Mononuclear cell (primary cell): ENCODE measurements at regions not wholly inside any gene's neighbourhood (a gene's known extent, or its start where the extent isn't known, plus 50 kb on each side); places are given as distances from the start of the nearest gene placed in this dataset.
"Not testable (repeated sequence)": the region's sequence is repeated elsewhere in the genome, so short reads cannot be mapped to it uniquely, and the experiment has no call there.

Experiments
- H3K27me3 ChIP-seq: 2 replicates; pipeline ENCODE4 v1.6.0; 2011; ENCODE audit warnings: low read length, control low read depth; ENCODE audit not compliant: insufficient read depth
- H3K4me1 ChIP-seq: 2 replicates; pipeline ENCODE4 v1.5.1; 2011; ENCODE audit warnings: mild to moderate bottlenecking, low read length, control low read depth; ENCODE audit not compliant: insufficient read depth
- H3K4me3 ChIP-seq: 2 replicates; pipeline ENCODE4 v1.5.1; 2011; ENCODE audit warnings: mild to moderate bottlenecking, low read length, moderate library complexity
- H3K9me3 ChIP-seq: 2 replicates; pipeline ENCODE4 v1.5.1; 2011; ENCODE audit warnings: low read depth, mild to moderate bottlenecking, control low read depth, low read length

DNA sequence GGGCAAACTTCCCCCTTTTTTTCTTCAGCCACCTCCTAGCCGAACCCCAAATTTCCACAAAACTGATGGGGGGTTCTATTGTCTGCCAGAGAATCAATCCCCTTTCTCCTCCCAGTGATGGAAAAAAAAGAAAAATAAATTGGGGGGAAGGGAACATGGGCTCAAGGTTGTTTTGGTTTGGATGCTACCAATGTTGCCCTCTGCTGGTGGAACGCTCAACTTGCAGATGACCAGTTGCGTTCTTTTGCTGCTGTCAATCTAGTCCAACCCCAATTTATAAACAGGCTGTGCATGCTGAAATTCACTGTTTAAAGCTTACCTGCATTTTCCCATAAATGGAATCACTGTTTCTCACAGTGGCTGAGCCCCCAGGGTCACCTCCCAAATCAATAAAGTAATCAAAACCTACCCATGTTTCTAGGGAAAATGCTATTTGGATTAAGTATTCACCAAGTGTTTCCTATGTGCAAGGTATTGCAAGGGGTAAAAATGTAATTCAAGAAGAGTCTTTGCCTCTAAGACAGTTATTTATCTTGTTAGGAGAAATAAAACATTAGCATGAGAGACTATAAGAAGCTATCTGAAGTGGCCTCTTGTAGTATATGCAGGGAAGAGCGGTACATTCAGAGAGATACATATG lies 116.7 kb upstream of the TMEM164 start:
- peaks cover 49% of the 10 kb centered on the region for H3K4me1 ChIP-seq
- no peak overlapping the region for H3K4me3 ChIP-seq
- no peaks in the 10 kb centered on the region for H3K9me3 ChIP-seq
- H3K27me3 ChIP-seq: no peaks in the 10 kb centered on the region

DNA sequence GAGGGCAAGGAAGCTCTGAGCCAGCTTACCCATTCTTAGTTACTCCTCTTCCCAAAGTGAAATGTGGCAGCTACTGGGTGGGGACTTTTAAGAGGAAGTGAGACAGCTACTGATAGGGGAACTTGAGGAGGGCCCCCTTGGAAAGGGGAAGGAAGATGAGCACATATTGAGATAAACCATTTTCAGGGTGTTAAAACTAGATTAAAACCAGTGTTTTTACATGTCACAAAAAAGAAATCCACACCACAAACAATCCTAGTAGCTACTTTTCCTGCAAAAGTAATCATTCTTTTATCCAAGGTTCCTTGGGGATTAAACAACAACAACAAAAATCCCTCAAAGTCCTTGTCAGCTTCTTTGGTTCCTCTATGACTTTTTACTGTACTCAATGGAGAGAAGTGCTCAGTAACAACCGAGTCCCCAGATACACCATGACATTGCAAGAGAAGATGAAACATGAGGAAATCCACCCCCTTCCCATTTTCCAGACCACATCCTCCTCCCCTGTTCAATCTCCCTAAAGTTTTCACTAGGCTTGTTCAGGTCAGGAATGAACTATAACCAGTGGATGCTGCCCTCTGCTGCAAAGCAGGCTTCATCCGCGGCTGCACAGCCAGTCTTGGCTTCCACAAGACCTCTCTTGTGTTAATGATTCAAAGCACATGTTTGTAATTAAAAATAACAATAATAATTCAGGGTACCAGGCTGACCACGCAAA lies 113.5 kb upstream of the TMEM164 start:
- Histone ChIP-seq H3K4me3 (no peak overlapping the region), H3K27me3 (no peaks in the 10 kb centered on the region), H3K9me3 (no peaks in the 10 kb centered on the region), H3K4me1 (peaks cover 49% of the 10 kb centered on the region)

DNA sequence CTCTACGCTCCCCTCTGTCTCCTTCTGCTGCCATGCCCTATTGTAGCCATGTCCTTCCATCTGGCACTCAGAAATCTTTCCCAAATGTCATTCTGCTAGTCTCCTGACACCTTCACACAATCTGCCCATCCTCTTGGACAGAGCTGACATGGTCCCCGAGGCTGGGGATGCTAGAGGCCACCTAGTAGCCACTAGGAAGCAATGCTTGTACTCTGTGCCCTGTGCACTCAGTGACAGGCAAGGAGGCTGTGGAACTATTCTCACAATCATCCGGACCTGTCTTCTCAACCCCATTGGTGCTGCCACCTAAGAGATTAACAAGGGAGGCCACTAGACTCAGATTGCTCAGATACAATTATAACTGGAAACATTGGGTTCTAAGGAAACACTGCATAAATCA lies 112.6 kb upstream of the TMEM164 start:
- H3K27me3 ChIP-seq: no peaks in the 10 kb centered on the region
- no peak overlapping the region for H3K4me3 ChIP-seq
- H3K4me1 ChIP-seq: peaks cover 49% of the 10 kb centered on the region
- no peaks in the 10 kb centered on the region for H3K9me3 ChIP-seq

DNA sequence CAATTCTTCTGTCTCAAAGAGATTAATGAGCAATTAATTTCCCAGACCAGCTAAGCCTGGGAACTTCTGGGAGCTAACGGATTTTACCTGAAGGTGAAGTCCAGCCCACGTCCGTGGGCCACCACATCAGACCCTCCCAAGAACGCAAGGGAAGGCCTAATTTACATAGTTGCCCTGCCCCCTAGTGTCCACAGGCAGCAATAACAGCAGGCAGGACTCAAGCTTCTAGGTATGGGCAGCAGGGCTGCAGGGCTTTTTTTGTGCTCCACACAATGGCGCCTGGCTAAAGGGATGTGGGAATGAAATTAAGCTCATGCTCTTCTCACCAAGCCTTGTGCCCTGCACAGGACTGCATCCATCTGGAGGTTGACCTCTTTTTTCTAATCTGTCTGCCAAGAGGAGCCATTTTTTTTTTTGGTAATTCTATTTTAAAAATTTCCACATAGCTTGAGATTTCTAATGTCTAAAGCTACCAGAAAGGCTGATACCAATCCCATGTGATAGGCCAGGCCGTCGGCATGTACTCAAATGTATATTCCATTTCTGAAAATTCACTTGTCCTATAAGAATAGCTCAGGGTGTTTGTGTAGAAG lies 111.9 kb upstream of the TMEM164 start:
- Histone ChIP-seq H3K9me3 (no peaks in the 10 kb centered on the region), H3K4me3 (no peak overlapping the region), H3K4me1 (peaks cover 48% of the 10 kb centered on the region), H3K27me3 (no peaks in the 10 kb centered on the region)

DNA sequence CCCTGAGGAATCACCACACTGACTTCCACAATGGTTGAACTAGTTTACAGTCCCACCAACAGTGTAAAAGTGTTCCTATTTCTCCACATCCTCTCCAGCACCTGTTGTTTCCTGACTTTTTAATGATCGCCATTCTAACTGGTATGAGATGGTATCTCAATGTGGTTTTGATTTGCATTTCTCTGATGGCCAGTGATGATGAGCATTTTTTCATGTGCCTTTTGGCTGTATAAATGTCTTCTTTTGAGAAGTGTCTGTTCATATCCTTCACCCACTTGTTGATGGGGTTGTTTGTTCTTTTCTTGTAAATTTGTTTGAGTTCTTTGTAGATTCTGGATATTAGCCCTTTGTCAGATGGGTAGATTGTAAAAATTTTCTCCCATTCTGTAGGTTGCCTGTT lies 106.9 kb upstream of the TMEM164 start:
- not testable (repeated sequence) for H3K9me3 ChIP-seq, H3K4me3 ChIP-seq, H3K4me1 ChIP-seq, H3K27me3 ChIP-seq

DNA sequence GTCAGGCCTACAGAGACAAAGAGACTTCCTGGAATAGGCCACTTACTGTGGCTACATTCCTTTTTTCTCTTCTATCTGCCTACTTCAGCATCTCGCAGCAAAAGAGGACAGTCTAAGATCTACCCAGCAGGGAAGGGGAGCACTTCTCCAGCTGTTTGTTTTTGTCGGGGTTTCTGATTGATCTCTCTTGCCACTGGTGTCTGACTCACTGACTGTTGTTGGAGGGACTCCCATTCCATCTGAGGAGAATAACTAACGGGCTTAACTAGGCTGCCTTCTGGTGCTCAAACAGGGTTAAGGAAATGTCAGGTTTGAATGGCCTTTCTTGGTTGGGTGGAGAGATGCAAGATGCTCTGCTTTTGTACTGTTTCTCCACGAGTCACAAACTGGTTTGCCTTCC lies 100.2 kb upstream of the TMEM164 start:
- H3K9me3 ChIP-seq: no peaks in the 10 kb centered on the region
- H3K27me3 ChIP-seq: no peaks in the 10 kb centered on the region
- H3K4me1 ChIP-seq: no peaks in the 10 kb centered on the region
- no peak overlapping the region for H3K4me3 ChIP-seq

DNA sequence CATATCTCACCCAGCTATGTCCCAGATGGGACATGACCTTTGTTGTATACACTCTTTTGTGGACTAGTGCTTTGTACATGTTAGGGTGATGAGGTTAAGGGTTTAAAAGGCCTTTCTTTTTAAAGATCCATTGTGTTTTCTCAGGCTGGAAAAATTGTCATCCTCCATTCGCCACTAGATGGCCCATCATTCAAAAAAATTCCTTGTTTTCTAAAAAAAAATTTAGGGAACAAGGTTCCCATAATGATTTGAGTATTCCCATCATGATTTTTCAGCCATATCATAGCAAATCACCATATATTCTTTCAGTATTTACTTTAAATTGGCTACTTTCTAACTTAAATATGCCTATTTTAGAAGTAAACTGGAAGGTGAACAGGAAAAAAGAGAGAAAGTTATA lies 91.9 kb upstream of the TMEM164 start:
- Histone ChIP-seq H3K27me3 (no peaks in the 10 kb centered on the region), H3K4me1 (no peaks in the 10 kb centered on the region), H3K4me3 (no peak overlapping the region), H3K9me3 (no peaks in the 10 kb centered on the region)

DNA sequence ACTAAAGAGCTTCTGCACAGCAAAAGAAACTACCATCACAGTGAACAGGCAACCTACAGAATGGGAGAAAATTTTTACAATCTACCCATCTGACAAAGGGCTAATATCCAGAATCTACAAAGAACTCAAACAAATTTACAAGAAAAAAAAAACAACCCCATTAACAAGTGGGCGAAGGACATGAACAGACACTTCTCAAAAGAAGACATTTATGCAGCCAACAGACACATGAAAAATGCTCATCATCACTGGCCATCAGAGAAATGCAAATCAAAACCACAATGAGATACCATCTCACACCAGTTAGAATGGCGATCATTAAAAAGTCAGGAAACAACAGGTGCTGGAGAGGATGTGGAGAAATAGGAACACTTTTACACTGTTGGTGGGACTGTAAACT lies 89.9 kb upstream of the TMEM164 start:
- H3K4me1 ChIP-seq, H3K27me3 ChIP-seq, H3K9me3 ChIP-seq, H3K4me3 ChIP-seq: not testable (repeated sequence)

DNA sequence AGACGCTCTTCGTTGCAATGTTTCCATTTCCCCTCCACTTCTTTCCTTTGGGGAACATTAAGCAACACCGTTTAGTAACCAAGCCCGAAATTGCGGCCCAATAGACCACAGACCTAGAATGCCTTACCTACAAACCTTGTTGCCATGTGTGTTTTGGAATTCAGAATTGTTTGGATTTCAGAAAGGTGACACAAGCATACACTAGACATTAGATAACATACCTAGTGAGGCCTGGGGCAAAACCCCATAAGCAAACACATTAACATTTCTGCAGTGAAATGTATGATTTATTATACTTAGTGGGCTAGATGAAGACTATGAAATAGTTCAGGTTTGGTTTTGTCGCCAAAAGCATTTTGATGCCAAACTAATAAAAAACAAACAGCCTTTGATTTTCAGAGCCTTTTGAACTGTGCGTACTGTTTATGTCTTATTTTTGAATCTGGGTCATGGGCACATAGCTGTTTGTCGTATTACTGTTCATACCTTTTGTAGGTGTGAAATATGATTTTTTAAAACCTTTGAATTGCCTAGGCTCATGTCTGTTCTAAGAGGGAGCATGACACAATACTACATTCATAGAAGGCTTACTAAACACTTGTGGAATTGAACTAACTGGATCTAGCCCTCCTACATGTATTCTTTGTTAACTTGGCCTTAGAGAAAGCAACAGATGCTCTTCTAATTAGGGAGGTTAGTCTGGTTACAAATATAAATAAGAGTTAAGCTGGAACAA lies 88.6 kb upstream of the TMEM164 start:
- Histone ChIP-seq H3K27me3 (no peaks in the 10 kb centered on the region), H3K4me1 (no peaks in the 10 kb centered on the region), H3K9me3 (no peaks in the 10 kb centered on the region), H3K4me3 (no peak overlapping the region)

DNA sequence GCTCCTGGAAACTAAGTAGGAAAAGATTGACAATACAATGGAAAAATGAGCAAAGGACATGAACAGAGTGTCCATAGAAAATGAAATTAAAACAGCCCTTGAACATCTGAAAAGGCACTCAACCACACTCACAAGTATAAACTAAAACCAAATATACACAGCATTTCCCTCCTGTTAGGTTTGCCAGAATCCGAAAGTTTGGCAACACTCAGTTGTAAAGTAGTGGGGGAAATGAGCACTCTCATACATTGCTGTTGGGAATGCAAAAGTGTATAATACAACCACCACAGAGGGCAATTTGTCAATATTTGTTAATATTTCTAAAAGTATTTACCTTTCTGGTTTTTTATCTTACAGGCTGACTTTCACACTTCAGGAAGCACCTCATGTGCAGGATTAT lies 84.2 kb upstream of the TMEM164 start:
- Histone ChIP-seq H3K27me3 (no peaks in the 10 kb centered on the region), H3K4me3 (no peak overlapping the region), H3K4me1 (no peaks in the 10 kb centered on the region), H3K9me3 (no peaks in the 10 kb centered on the region)

DNA sequence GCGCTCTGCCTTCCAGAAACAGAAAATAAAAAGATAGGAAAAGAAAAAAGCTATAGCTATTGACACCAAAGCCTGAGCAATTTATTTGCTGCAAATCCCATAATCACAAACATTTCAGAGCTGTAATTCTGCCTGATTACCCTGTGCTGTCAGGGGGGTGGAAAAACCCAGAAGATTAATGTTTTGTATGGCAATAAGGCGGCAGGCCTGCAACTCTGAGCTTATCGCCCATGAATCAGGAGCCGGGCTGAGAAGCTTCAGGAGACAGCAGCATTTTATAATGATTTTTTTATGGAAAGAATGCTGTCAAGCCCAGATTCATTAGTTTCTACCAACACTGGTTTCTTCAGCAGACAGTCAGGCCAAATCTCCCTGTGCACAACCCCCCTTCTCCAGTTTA lies 82.6 kb upstream of the TMEM164 start:
- no peaks in the 10 kb centered on the region for H3K27me3 ChIP-seq

DNA sequence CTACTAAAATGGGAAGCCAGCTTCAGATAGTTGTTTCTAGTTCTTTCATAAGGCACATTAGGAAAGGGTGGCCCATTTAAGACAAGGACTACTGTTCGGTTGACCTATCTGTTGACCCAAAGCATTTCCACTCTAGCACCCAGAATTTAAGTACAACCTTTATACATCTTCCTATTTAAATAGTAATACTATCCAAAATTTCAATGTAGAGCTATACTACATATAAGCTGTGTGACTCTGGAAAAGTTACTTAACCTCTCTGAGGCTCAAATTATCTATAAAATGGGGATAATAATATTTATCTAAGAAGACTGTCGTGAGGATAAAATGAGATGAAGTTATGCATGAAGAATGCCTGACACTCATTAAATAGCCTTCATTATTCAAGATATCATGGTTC lies 82.0 kb upstream of the TMEM164 start:
- Histone ChIP-seq H3K4me1 (no peaks in the 10 kb centered on the region), H3K27me3 (no peaks in the 10 kb centered on the region), H3K9me3 (no peaks in the 10 kb centered on the region), H3K4me3 (no peak overlapping the region)

More for the DNA sequence above, 82.6 kb upstream of the TMEM164 start:
- Histone ChIP-seq H3K4me1 (no peaks in the 10 kb centered on the region), H3K4me3 (no peak overlapping the region), H3K9me3 (no peaks in the 10 kb centered on the region)

DNA sequence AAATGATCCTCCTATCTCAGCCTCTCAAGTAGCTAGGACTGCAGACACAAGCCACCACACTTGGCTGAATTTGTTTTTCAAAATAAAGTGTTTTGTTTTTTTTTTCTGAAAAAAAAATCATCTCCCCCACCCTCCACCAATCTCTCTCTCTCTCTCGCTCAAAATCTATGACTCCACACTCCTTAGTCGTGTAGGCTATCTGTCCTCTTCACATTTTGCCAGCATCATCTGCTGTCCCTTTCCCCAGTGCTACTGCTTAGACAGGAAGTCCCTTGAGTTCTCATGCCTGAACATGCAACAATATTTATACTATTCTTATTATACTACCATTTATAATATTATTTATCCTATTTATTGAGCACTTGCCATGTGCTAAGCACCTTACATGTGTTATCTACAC lies 80.7 kb upstream of the TMEM164 start:
- no peaks in the 10 kb centered on the region for H3K9me3 ChIP-seq
- H3K27me3 ChIP-seq: no peaks in the 10 kb centered on the region

DNA sequence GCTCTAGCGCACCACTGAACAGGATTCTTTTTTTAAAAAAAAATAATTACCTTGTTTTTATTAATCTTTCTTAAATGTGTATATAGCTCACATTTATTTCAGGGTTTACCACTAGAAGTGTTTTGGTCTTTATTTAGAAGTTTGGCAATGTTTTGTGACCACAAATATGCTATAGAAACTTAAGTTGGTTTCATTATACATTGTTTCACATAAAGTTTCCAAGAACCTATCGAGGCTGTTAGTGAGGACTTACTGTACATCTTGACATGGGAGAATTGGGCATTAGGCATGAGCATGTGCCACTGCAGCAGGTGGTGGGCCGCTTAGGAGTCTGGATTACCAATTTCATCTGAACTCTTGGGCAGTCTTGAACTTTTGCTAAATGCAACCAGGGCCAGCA lies 77.9 kb upstream of the TMEM164 start:
- not testable (repeated sequence) for H3K9me3 ChIP-seq, H3K27me3 ChIP-seq, H3K4me1 ChIP-seq, H3K4me3 ChIP-seq

More for the DNA sequence above, 80.7 kb upstream of the TMEM164 start:
- H3K4me1 ChIP-seq: no peaks in the 10 kb centered on the region
- H3K4me3 ChIP-seq: no peak overlapping the region

DNA sequence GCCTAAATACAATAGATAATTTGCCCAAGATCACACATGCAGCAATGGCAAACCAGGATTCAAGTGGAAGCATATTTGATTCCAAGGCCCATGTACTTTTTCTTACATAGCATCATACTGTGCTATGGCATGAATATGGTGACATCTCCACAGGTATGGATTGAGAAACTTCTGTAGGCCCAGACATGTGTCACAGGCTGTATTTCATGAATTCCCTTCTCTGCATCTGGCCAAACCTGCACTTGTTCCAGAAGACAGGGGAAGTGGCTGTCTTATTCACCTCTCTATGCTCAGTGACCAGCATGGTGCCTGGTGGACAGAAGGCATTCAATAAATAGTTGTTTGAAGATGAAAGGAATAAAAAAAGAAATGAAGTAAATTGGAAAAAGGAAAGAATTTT lies 77.3 kb upstream of the TMEM164 start:
- no peaks in the 10 kb centered on the region for H3K4me1 ChIP-seq
- H3K27me3 ChIP-seq: no peaks in the 10 kb centered on the region
- no peak overlapping the region for H3K4me3 ChIP-seq
- H3K9me3 ChIP-seq: no peaks in the 10 kb centered on the region
